MM.1S (cell line): ENCODE measurements at regions not wholly inside any gene's neighbourhood (a gene's known extent, or its start where the extent isn't known, plus 50 kb on each side); places are given as distances from the start of the nearest gene placed in this dataset.

Source experiments
- EZH2 ChIP-seq: fragments of 300-600 bp; sonication (generic); optimal IDR thresholded peaks from 2 replicates; pipeline ENCODE3; 2017; ENCODE audit warnings: low read depth, mild to moderate bottlenecking, antibody characterized with exemption, low read length, mixed read lengths
- TF ChIP-seq, protein P1 (sequence below): fragments of 300-600 bp; sonication (generic); IDR thresholded peaks from 2 replicates; pipeline ENCODE4 v1.5.1; 2016; ENCODE audit warnings: antibody characterized with exemption, low read length, mixed read lengths

- TF ChIP-seq, protein P1, sequence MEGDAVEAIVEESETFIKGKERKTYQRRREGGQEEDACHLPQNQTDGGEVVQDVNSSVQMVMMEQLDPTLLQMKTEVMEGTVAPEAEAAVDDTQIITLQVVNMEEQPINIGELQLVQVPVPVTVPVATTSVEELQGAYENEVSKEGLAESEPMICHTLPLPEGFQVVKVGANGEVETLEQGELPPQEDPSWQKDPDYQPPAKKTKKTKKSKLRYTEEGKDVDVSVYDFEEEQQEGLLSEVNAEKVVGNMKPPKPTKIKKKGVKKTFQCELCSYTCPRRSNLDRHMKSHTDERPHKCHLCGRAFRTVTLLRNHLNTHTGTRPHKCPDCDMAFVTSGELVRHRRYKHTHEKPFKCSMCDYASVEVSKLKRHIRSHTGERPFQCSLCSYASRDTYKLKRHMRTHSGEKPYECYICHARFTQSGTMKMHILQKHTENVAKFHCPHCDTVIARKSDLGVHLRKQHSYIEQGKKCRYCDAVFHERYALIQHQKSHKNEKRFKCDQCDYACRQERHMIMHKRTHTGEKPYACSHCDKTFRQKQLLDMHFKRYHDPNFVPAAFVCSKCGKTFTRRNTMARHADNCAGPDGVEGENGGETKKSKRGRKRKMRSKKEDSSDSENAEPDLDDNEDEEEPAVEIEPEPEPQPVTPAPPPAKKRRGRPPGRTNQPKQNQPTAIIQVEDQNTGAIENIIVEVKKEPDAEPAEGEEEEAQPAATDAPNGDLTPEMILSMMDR: no peak
- no peak for TF ChIP-seq EZH2
Measured at GRCh38 chr4:129822701-129823100, 726.7 kb downstream of the C4orf33 start.
